Activated T-cell treated with anti-CD3 and anti-CD28 coated beads, Interleukin-2, amount 50 U/mL, for 72 hours (primary cell): ENCODE measurements at regions not wholly inside any gene's neighbourhood (a gene's known extent, or its start where the extent isn't known, plus 50 kb on each side); places are given as distances from the start of the nearest gene placed in this dataset.

Experiments
- ATAC-seq, 2 donors: fragments of 150-1000 bp; cut with Tn5 transposase; replicated peaks in 1 of 2; 2 replicates each; pipeline ENCODE4 v1.10.0; 2021; ENCODE audit warnings: moderate library complexity in 2 of 2, mild to moderate bottlenecking in 1 of 2
- DNase-seq, 2 donors: peaks; one replicate each; pipeline ENCODE4 v3.0.0; 2021 to 2022; ENCODE audit warnings: mixed read lengths in 1 of 2
- H3K27ac Mint-ChIP-seq: one replicate; pipeline ENCODE4 v1.8.0; 2022; ENCODE audit warnings: mild to moderate bottlenecking, moderate library complexity, mixed read lengths
- H3K27me3 Mint-ChIP-seq: one replicate; pipeline ENCODE4 v1.8.0; 2022; ENCODE audit warnings: low read depth, mixed read lengths
- H3K36me3 Mint-ChIP-seq, 2 donors: one replicate each; pipeline ENCODE4 v1.8.0; 2022; ENCODE audit warnings: mixed read lengths in 2 of 2, mild to moderate bottlenecking in 1 of 2; ENCODE audit not compliant: insufficient read depth in 2 of 2
- H3K4me1 Mint-ChIP-seq: one replicate; pipeline ENCODE4 v1.8.0; 2022; ENCODE audit warnings: low read depth, mixed read lengths
- H3K4me3 Mint-ChIP-seq, 2 donors: one replicate each; pipeline ENCODE4 v1.8.0; 2022; ENCODE audit warnings: mild to moderate bottlenecking in 2 of 2, mixed read lengths in 2 of 2, moderate library complexity in 2 of 2
- H3K9me3 Mint-ChIP-seq, 2 donors: one replicate each; pipeline ENCODE4 v1.8.0; 2022; ENCODE audit warnings: mixed read lengths in 2 of 2

DNA sequence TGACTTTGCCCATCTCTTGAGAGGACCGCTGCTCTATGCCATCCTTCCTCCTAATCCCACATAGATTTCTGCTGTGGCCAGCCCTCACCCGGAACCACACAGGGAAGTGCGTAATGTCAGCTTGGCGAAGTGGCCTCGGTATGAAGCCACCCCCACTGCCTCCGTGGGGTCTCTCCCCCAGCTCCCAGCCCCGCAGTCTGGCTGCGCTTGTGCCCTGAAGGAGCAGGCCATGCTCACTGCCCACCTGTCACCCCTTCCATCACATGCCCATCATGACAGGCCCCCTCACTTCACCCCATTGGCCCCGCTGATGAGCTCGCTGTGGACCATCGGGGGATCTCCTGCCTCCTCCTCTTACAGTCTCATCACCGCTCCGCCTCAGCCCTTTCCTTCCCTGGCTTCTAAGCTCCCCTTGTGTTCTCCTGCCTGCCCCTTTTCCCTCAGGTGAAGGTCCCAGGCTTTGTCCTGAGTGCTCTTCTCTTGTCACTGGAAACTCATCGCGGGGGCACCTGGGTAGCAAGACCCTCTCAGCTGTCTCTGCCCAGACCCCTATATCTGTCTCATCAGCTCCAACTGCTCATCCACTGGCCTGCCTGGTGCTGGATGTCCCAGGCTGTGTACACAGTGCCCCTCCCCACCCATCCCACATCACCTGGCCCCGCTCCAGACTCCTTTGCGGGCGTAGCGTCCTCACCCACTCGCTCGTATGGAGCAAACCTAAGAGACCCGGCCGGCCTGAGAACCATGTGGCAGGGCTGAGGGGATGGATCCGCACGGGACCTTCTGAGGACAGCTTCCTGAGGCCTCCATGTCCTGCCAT is 81.7 kb downstream of the GLI2 start:
- no peak for DNase-seq

DNA sequence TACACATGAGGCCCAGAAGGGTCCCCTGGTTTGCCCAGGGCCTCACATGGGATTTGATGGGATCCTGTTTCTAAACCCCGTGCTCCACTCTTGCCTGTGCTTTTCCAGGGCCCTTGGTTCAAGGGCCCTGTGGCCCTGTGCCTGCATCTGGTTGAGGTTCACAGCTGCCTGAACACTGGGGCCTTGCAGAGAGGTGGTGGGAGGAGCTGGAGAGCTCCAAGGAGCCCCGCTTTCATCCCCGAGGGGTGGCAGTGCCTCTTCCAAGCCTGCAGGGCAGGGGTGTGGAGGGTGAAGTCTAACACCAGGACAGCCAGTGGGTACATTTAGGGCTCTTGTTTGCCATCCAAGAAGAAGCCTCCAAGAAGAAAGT is 82.3 kb downstream of the GLI2 start:
- Mint-ChIP-seq H3K4me3 (no peak overlapping the region), H3K4me1 (no peaks in the 10 kb centered on the region), H3K9me3 (no peaks in the 10 kb centered on the region), H3K27me3 (no peaks in the 10 kb centered on the region), H3K27ac (no peak overlapping the region), H3K36me3 (no peaks in the 10 kb centered on the region)
- DNase-seq = no peak
- no peak for ATAC-seq

More for the DNA sequence above, 81.7 kb downstream of the GLI2 start:
- Mint-ChIP-seq H3K4me3 (no peak overlapping the region), H3K9me3 (no peaks in the 10 kb centered on the region), H3K4me1 (no peaks in the 10 kb centered on the region), H3K36me3 (no peaks in the 10 kb centered on the region), H3K27me3 (no peaks in the 10 kb centered on the region), H3K27ac (no peak overlapping the region)
- ATAC-seq = no peak

DNA sequence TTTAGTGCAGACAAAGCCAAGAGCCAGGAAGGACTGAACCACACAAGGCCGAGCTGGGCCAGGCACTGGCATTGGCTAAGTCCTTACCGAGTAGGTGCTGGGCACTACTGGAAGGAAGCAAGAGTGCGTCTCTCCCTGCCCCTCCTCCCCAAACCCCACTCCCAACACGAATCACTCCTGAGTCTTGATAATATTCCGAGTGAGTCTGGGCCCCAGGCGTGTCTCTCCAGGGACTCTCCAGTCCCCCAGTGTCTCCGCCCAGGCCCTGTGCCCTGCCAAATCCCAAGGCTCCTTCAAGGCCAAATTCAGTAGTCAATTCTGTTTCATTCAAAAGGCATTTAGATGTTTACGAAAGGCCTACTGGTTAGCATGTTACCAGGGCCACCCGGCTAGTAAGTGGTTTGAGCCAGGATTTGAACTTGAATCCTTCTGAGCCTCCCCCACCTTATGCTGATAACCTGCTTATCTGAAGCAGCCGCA is 82.8 kb downstream of the GLI2 start:
- Mint-ChIP-seq H3K36me3 (no peaks in the 10 kb centered on the region), H3K27ac (no peak overlapping the region), H3K9me3 (no peaks in the 10 kb centered on the region), H3K4me1 (no peaks in the 10 kb centered on the region), H3K4me3 (no peak overlapping the region), H3K27me3 (no peaks in the 10 kb centered on the region)
- no peak for DNase-seq
- ATAC-seq = no peak

DNA sequence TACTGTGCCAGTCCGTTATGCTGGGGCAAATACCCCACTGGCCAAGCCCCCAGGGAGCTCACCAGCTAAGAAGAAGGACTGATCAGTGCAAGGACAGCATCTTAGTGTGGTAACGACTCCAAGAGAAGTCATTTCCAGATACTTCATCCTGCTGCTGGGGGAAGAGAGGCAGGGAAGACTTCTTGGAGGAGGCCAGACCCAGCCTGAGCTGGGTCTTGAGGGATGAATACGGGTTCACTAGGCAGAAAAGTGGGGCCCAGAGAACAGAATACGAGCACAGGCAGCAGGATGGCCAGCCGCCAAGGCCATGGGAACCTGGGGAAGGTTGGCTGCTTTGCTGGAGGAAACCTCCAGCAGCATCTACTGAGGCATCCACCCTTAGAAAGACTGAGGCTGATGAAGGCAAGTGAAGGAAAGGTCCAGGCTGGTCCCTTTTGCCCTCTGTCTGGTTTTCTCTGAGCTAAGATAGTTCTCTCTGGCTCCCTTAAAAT is 84.1 kb downstream of the GLI2 start:
- Mint-ChIP-seq H3K9me3 (no peaks in the 10 kb centered on the region), H3K4me1 (no peaks in the 10 kb centered on the region), H3K36me3 (no peaks in the 10 kb centered on the region), H3K27me3 (no peaks in the 10 kb centered on the region), H3K27ac (no peak overlapping the region), H3K4me3 (no peak overlapping the region)
- DNase-seq = no peak
- no peak for ATAC-seq

DNA sequence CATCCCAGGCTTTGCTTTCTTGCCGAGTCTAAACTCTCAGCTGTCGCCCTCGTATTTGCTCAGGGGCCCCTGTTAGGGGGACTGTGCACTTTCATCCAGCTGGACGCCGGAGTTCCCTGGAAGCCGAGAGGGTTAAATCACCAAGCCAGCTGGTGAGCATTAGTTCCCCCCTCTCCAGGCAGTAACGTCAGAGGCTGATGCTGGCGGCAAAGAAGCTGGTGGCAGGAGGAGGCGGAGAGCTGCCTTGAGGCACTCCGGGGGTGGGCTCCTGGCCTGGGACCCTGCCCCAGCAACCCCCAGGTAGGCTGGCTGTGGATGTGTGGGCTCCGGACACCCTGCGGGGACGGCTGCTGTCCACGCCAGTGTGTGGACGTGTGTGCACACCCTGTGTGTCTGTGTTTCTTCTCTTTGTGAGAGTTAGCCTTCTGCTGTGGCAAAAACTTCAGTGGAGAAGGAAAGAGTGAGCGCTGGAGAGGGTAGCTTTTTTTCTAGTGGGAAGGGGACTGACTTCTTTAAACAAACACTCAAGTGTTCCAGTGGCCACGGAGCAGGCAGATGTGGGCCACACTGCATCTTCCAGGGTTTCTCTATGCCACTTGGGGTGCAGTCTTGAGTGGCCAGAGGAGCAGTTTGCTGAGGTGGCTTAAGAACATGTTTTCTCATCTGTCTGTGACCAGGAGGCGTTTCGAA is 84.7 kb downstream of the GLI2 start:
- H3K27ac Mint-ChIP-seq = no peak overlapping the region
- DNase-seq (no peak), ATAC-seq (no peak)
- H3K4me1 Mint-ChIP-seq = no peaks in the 10 kb centered on the region
- no peaks in the 10 kb centered on the region for H3K27me3 Mint-ChIP-seq
- no peaks in the 10 kb centered on the region for H3K36me3 Mint-ChIP-seq
- H3K9me3 Mint-ChIP-seq = no peaks in the 10 kb centered on the region
- no peak overlapping the region for H3K4me3 Mint-ChIP-seq

DNA sequence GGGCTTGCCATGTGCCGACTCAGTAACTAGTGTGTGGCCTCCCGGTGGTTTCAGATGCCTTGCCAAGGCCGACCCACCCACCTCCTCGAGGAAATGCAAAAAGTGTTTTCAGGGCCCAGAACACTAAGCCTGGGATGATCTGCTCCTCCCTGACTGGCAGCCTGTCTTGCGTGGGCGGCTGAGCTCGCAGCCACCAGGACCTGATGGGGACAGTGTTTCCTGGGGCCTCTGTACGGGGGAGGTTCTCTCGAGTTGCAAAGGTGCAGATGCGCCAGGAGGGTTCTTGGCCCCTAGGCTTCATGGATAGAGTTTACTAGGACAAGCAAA is 85.2 kb downstream of the GLI2 start:
- no peaks in the 10 kb centered on the region for H3K36me3 Mint-ChIP-seq
- H3K27ac Mint-ChIP-seq = no peak overlapping the region
- no peaks in the 10 kb centered on the region for H3K4me1 Mint-ChIP-seq
- H3K27me3 Mint-ChIP-seq = no peaks in the 10 kb centered on the region
- H3K4me3 Mint-ChIP-seq = no peak overlapping the region
- DNase-seq (no peak), ATAC-seq (no peak)
- no peaks in the 10 kb centered on the region for H3K9me3 Mint-ChIP-seq

DNA sequence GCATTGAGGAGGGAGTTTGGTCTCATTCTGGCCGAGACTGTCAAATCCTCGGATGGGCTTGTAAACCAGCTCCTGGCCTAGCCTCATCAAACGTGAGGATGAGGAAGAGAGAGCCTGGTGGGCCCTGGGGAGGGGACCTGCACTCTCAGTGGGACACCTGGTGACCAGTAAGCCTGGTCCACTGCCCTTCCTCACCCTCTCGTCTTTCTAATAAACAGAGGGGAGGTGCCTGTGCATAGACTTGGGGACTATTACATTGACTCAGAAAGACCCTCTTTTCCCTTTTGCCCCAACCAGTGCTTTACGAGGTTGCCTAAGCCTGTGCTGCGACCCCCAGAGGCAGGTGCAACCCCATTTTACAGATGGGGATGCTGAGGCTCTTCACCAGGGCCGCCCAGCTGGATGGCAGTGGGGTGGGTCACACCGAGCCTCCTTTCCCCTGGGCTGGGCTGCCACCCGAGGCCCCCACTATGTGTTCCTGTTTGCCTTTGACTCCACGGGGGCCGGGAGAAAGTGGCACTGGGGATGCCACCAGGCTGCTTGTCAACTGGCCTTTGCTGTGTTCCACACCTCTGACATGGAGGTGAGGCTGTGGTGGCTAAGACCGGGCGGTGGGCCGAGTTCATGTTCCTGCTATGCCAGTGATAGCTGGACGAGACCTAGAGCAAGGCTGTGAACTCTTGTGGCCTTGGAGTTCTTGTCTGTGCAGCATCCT is 85.9 kb downstream of the GLI2 start:
- ATAC-seq (no peak), DNase-seq (no peak)
- H3K4me1 Mint-ChIP-seq = no peaks in the 10 kb centered on the region
- H3K9me3 Mint-ChIP-seq = no peaks in the 10 kb centered on the region
- no peaks in the 10 kb centered on the region for H3K36me3 Mint-ChIP-seq
- no peak overlapping the region for H3K27ac Mint-ChIP-seq
- H3K4me3 Mint-ChIP-seq = no peak overlapping the region
- H3K27me3 Mint-ChIP-seq = no peaks in the 10 kb centered on the region

DNA sequence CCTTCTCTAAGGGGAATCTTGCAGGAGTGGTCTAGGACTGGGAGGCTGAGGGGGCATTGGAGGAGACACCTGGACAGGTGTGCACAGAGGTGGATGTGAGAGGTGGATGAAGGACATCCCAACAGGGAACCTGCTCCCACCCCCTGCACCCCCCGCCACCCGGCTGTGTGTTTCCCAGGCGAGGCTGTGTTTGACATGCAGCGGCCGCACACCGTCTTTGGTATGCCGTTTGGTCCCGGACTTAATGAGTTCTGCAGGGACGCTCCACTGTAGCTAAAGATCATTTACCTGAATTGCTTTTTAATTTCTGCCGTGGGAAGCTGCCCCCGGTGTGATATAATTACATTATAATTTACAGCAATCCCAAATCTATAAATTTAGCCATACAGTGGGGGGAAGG is 87.3 kb downstream of the GLI2 start:
- ATAC-seq (no peak), DNase-seq (no peak)
- Mint-ChIP-seq H3K9me3 (no peaks in the 10 kb centered on the region), H3K4me1 (no peaks in the 10 kb centered on the region), H3K27me3 (no peaks in the 10 kb centered on the region), H3K36me3 (no peaks in the 10 kb centered on the region), H3K27ac (no peak overlapping the region), H3K4me3 (no peak overlapping the region)

DNA sequence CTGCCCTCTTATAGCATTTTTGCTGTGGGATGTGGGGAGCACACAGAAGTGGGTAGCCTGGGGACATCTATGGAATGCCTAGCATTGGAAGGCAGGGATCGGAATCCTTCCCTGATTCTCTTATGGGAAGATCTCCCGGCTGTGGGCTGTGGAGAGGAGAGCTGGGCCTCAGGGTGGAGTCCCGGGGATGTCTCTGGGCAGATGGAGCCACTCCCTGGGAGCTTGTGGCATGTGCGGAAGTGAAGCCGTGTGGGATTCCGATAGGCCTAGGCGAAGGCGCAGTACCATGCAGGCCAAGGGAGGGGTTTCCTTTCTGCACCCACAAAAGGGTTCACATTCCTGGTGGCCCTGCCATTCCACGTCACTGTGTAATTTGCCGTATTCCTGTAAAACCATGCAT is 87.9 kb downstream of the GLI2 start:
- ATAC-seq (no peak), DNase-seq (no peak)
- no peak overlapping the region for H3K27ac Mint-ChIP-seq
- no peaks in the 10 kb centered on the region for H3K4me1 Mint-ChIP-seq
- no peak overlapping the region for H3K4me3 Mint-ChIP-seq
- H3K9me3 Mint-ChIP-seq = no peaks in the 10 kb centered on the region
- no peaks in the 10 kb centered on the region for H3K27me3 Mint-ChIP-seq
- H3K36me3 Mint-ChIP-seq = no peaks in the 10 kb centered on the region

DNA sequence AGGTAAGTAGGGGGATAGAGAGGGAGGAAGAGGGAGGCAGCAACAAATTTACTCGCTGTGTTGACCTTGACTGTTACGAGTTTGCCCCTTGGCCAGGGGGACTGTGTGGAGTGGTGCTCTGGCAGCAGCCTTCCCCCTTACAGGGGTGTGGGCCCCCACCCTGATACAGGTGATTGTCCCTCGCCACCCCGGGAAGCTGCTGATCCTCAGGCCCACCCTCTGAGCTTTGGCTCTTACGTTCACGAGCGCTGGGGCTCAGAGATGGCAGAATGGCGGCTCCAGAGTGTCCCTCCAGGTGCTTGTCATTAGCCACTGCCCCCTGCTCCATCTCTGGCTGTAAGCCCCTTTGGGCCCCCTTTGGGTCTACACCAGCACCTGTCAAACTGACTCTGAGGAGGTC is 88.6 kb downstream of the GLI2 start:
- H3K9me3 Mint-ChIP-seq = no peaks in the 10 kb centered on the region
- DNase-seq = no peak
- no peak overlapping the region for H3K4me3 Mint-ChIP-seq
- H3K36me3 Mint-ChIP-seq = no peaks in the 10 kb centered on the region
- H3K27ac Mint-ChIP-seq = no peak overlapping the region
- no peak for ATAC-seq
- H3K27me3 Mint-ChIP-seq = no peaks in the 10 kb centered on the region
- no peaks in the 10 kb centered on the region for H3K4me1 Mint-ChIP-seq

DNA sequence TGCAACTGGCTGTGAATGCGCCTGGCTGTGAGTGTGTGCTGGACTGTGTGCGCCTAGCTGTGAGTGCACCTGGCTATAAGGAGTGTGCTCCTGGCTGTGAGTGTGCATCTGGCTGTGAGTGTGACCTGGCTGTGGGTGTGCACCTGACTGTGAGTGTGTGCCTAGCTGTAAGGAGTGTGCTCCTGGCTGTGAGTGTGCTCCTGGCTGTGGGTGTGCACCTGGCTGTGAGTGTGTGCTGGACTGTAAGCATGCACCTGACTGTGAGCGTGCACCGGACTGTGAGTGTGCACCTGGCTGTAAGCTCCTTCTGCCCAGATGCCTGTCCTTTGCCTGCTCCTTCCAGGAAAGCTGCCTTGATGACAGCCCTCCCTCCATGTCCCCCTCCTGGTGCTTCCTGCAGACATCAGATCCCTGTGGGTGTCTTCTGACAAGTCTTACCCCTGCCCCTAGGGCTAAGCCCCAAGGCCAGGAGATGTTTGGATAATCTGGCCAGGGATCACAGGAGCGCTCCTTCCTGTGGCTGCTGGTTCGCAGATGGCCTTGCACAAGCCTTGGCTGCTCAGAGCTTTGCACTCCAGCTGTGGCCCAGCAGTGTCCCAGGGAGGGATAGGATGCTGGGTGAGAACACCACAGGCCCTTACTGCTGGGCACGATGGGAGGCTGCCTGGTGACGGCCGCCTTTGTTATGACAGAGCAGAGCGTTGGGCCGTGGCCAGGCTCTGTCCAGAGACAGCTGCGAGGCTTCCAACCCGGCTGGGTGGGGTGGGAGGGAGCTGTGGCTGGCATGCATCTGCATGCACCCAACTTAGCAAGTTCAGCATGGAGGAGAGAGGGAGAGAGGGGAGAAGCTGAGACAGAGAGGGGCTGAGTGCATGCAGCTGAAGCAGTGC is 89.9 kb downstream of the GLI2 start:
- ATAC-seq = no peak
- Mint-ChIP-seq H3K36me3 (no peaks in the 10 kb centered on the region), H3K4me1 (no peaks in the 10 kb centered on the region), H3K4me3 (no peak overlapping the region), H3K9me3 (no peaks in the 10 kb centered on the region), H3K27me3 (no peaks in the 10 kb centered on the region), H3K27ac (no peak overlapping the region)
- DNase-seq = no peak

DNA sequence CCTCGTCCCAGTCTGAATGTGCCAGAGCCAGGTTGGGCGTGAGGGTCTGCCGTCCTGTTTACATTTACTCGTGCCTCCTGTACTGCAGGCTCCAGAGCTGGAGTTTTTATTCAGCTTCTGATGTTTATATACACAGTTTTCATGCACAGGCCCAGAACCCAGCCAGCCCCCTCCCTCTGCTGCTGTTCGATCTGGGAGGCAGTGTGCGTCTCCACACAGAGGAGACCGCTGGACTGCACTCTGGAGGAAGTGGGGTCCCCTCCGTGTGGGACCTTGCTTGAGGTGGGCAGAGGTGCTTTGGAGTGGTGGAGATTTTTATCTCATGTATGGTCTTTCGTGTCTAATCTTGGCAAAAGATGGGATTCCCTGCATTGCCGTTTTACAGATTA is 90.6 kb downstream of the GLI2 start:
- no peak for ATAC-seq
- Mint-ChIP-seq H3K9me3 (no peaks in the 10 kb centered on the region), H3K27ac (no peak overlapping the region), H3K36me3 (no peaks in the 10 kb centered on the region), H3K4me3 (no peak overlapping the region), H3K4me1 (no peaks in the 10 kb centered on the region), H3K27me3 (no peaks in the 10 kb centered on the region)
- DNase-seq = no peak
